ENCODE measurements at regions not wholly inside any gene's neighbourhood (a gene's known extent, or its start where the extent isn't known, plus 50 kb on each side); places are given as distances from the start of the nearest gene placed in this dataset.

DNA sequence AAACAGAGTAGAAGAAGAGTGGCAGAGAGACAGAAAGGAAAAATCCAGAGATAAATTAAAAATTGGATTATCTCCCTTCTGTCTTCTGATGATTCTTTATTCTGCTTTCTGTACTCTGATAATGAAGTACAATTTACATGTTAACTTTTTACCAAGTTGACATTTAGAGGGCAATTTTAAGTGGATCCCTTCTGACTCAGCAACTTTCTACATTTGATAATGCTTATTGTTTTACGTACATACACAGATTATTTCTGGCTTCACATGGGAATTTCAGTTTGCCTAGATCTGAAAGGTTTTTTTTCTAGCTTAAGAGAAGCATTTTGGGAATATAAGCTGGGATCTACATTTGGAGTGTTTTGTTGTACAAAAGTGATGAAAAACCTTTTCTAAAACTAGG lies 491.3 kb downstream of the OTOL1 start:
- in situ Hi-C loops (cut with MboI) (no loop called here), intact Hi-C loops (cut with micrococcal nuclease) (no loop called here)
- ATAC-seq (no peak), FAIRE-seq (no peak), DNase-seq (ENCODE audit: extremely low read depth in 1 of 4, low spot score in 3 of 4) (no peak)
- Histone ChIP-seq H3K9me3 (replicated peaks; ENCODE audit: control insufficient read depth, insufficient read depth, low read depth, low read length) (0 out of 2 replicates have a peak, but pooled peaks cover 2% of the 10 kb centered on the region), H3K4me2 (ENCODE audit: insufficient read depth, low read length) (no peak overlapping the region), H3K9me1 (ENCODE audit: control insufficient read depth, insufficient read depth, low read length) (no peaks in the 10 kb centered on the region), H3K27me3 (ENCODE audit: control insufficient read depth in 2 of 2, insufficient read depth in 2 of 2, low read length in 2 of 2) (no peaks in the 10 kb centered on the region), H3K4me1 (replicated peaks in 1 of 2; ENCODE audit: control insufficient read depth in 2 of 2, insufficient read depth in 2 of 2, low read length in 2 of 2) (no peaks in the 10 kb centered on the region), H2AFZ (ENCODE audit: low read depth, low read length) (no peak overlapping the region), H3K27ac (ENCODE audit: extremely low read depth, low read depth, low read length) (no peak overlapping the region), H3K4me3 (no peak overlapping the region), H3K79me2 (ENCODE audit: control insufficient read depth, insufficient read depth, low read length) (no peaks in the 10 kb centered on the region), H3K9ac (ENCODE audit: insufficient read depth in 1 of 2, low read depth in 2 of 2, low read length in 2 of 2) (no peak overlapping the region), H4K20me1 (replicated peaks; ENCODE audit: control insufficient read depth, insufficient read depth, low read length) (no peaks in the 10 kb centered on the region), H3K36me3 (ENCODE audit: control insufficient read depth, insufficient read depth, low read length) (no peaks in the 10 kb centered on the region)
- no TSS peak for BruUV-seq (replicated peaks)
- no peak for TF ChIP-seq IRF2 (CRISPR knock-in tag; IDR thresholded peaks at IDR 0.05)
- no peak for TF ChIP-seq ZNF124 (CRISPR knock-in tag; IDR thresholded peaks at IDR 0.05)
- TF ChIP-seq ZBTB1 (CRISPR knock-in tag; IDR thresholded peaks at IDR 0.05; ENCODE audit: borderline replicate concordance, low read depth) = no peak
- TF ChIP-seq, protein P1, sequence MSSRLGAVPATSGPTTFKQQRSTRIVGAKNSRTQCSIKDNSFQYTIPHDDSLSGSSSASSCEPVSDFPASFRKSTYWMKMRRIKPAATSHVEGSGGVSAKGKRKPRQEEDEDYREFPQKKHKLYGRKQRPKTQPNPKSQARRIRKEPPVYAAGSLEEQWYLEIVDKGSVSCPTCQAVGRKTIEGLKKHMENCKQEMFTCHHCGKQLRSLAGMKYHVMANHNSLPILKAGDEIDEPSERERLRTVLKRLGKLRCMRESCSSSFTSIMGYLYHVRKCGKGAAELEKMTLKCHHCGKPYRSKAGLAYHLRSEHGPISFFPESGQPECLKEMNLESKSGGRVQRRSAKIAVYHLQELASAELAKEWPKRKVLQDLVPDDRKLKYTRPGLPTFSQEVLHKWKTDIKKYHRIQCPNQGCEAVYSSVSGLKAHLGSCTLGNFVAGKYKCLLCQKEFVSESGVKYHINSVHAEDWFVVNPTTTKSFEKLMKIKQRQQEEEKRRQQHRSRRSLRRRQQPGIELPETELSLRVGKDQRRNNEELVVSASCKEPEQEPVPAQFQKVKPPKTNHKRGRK (tag; IDR thresholded peaks at IDR 0.05) = no peak
- TF ChIP-seq RBM25 (IDR thresholded peaks at IDR 0.05; ENCODE audit: low read depth, low read length, severe bottlenecking) = no peak
- WGBS (ENCODE audit: insufficient coverage, low coverage, missing lambda C conversion rate) = 0% methylated on average over 1 of the region's 1 CpG
- ChIA-PET POLR2A (no interaction called here), CTCF (ENCODE audit: low intra/inter-chr PET ratio) (no interaction called here)

DNA sequence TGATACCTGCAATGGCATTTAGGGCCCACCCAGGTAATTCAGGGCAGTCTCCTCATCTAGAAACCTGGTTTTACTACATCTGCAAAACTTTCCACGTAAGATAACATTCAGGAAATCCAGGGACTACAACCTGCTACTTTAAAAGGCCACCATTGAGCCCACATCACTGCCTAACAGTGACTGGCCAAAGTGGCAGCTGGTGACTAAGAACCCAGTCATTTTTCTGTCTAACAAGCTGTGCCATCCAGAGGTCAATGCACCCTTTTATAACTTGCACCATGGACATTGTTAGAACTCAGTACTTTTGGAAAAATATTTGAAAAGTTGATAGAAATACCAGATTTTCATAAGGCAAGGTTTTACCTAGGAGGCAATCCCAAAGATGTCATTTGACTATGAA lies 492.4 kb downstream of the OTOL1 start:
- Histone ChIP-seq H3K4me2 (ENCODE audit: insufficient read depth, low read length) (no peak overlapping the region), H3K27ac (ENCODE audit: extremely low read depth, low read depth, low read length) (no peak overlapping the region)
- 10% methylated on average over 1 of the region's 1 CpG for WGBS (ENCODE audit: insufficient coverage, low coverage, missing lambda C conversion rate)

More for the DNA sequence above, 492.4 kb downstream of the OTOL1 start:
- no peak for FAIRE-seq
- BruUV-seq (replicated peaks) = no TSS peak
- no peak for TF ChIP-seq ZNF217 (CRISPR knock-in tag; IDR thresholded peaks at IDR 0.05)
- TF ChIP-seq, protein P2, sequence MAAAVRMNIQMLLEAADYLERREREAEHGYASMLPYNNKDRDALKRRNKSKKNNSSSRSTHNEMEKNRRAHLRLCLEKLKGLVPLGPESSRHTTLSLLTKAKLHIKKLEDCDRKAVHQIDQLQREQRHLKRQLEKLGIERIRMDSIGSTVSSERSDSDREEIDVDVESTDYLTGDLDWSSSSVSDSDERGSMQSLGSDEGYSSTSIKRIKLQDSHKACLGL (CRISPR knock-in tag; IDR thresholded peaks at IDR 0.05; ENCODE audit: borderline replicate concordance, poor library complexity, severe bottlenecking) = no peak
- TF ChIP-seq SMAD1 (IDR thresholded peaks at IDR 0.05; ENCODE audit: low read depth, low read length, partially characterized antibody) = no peak
- no peak for TF ChIP-seq CHCHD3 (CRISPR knock-in tag; IDR thresholded peaks at IDR 0.05)
- TF ChIP-seq ZFPM2 (CRISPR knock-in tag; IDR thresholded peaks at IDR 0.05) = no peak
- no peak for TF ChIP-seq ARHGAP35 (IDR thresholded peaks at IDR 0.05; ENCODE audit: partially characterized antibody)
- no peak for TF ChIP-seq DACH1 (IDR thresholded peaks at IDR 0.05; ENCODE audit: partially characterized antibody)
- no peak for TF ChIP-seq NFXL1 (CRISPR knock-in tag; IDR thresholded peaks at IDR 0.05)
- Histone ChIP-seq H3K4me3 (no peak overlapping the region), H3K9ac (ENCODE audit: insufficient read depth in 1 of 2, low read depth in 2 of 2, low read length in 2 of 2) (no peak overlapping the region), H4K20me1 (replicated peaks; ENCODE audit: control insufficient read depth, insufficient read depth, low read length) (no peaks in the 10 kb centered on the region), H3K27me3 (ENCODE audit: control insufficient read depth in 2 of 2, insufficient read depth in 2 of 2, low read length in 2 of 2) (no peaks in the 10 kb centered on the region), H2AFZ (ENCODE audit: low read depth, low read length) (no peak overlapping the region), H3K36me3 (ENCODE audit: control insufficient read depth, insufficient read depth, low read length) (no peaks in the 10 kb centered on the region), H3K9me1 (ENCODE audit: control insufficient read depth, insufficient read depth, low read length) (no peaks in the 10 kb centered on the region), H3K9me3 (replicated peaks; ENCODE audit: control insufficient read depth, insufficient read depth, low read depth, low read length) (0 out of 2 replicates have a peak, but pooled peaks cover 2% of the 10 kb centered on the region), H3K4me1 (replicated peaks in 1 of 2; ENCODE audit: control insufficient read depth in 2 of 2, insufficient read depth in 2 of 2, low read length in 2 of 2) (no peaks in the 10 kb centered on the region), H3K79me2 (ENCODE audit: control insufficient read depth, insufficient read depth, low read length) (no peaks in the 10 kb centered on the region)
- CTCF ChIA-PET (ENCODE audit: low intra/inter-chr PET ratio) = no interaction called here
- no peak for ATAC-seq
- POLR2A ChIA-PET = no interaction called here
- intact Hi-C loops (cut with micrococcal nuclease) (no loop called here), in situ Hi-C loops (cut with MboI) (no loop called here)
- DNase-seq (ENCODE audit: extremely low read depth in 1 of 4, low spot score in 3 of 4) = no peak
